Activated CD4-positive, alpha-beta T cell treated with anti-CD3 and anti-CD28 coated beads, Interleukin-10, Interleukin-2, amounts not matched to agents 100 ng/mL and 50 ng/mL, durations not matched to agents 16 hours and 8 hours (primary cell): ENCODE measurements at regions not wholly inside any gene's neighbourhood (a gene's known extent, or its start where the extent isn't known, plus 50 kb on each side); places are given as distances from the start of the nearest gene placed in this dataset.
A peak's percentile ranks its signal among the peaks of the same experiment; 100 is the strongest.
"Not testable (repeated sequence)": the region's sequence is repeated elsewhere in the genome, so short reads cannot be mapped to it uniquely, and the experiment has no call there.

Experiments used
- DNase-seq: peaks from one replicate; pipeline ENCODE4 v3.0.0-alpha.2; 2020

- no peak for DNase-seq
These were observed 75.7 kb upstream of the NANOS1 start for GRCh38 chr10:118953598-118954393.

- DNase-seq = no peak
These were observed 74.0 kb upstream of the NANOS1 start for GRCh38 chr10:118955531-118955930.

GRCh38 chr10:118955951-118956801, 73.3 kb upstream of the NANOS1 start:
- DNase-seq = no peak

GRCh38 chr10:118956802-118957442, 72.6 kb upstream of the NANOS1 start:
- no peak for DNase-seq

- DNase-seq = no peak
These were observed 72.1 kb upstream of the NANOS1 start for GRCh38 chr10:118957443-118957825.

GRCh38 chr10:118957966-118958365, 71.5 kb upstream of the NANOS1 start:
- no peak for DNase-seq

- DNase-seq = no peak
These were observed 71.0 kb upstream of the NANOS1 start for GRCh38 chr10:118958559-118958958.

GRCh38 chr10:118958984-118959925, 70.3 kb upstream of the NANOS1 start:
- peak; percentile 21 for DNase-seq

GRCh38 chr10:118960157-118961090, 69.1 kb upstream of the NANOS1 start:
- DNase-seq = no peak

GRCh38 chr10:118961436-118961835, 68.1 kb upstream of the NANOS1 start:
- no peak for DNase-seq

GRCh38 chr10:118962331-118962868, 67.1 kb upstream of the NANOS1 start:
- not testable (repeated sequence) for DNase-seq

GRCh38 chr10:118963341-118963740, 66.2 kb upstream of the NANOS1 start:
- no peak for DNase-seq

GRCh38 chr10:118963933-118964332, 65.6 kb upstream of the NANOS1 start:
- DNase-seq = no peak

GRCh38 chr10:118964476-118964875, 65.0 kb upstream of the NANOS1 start:
- not testable (repeated sequence) for DNase-seq

GRCh38 chr10:118965096-118965495, 64.4 kb upstream of the NANOS1 start:
- DNase-seq = no peak

- DNase-seq = no peak
These were observed 63.9 kb upstream of the NANOS1 start for GRCh38 chr10:118965645-118966044.

GRCh38 chr10:118966076-118966849, 63.3 kb upstream of the NANOS1 start:
- DNase-seq = no peak

GRCh38 chr10:118966850-118967125, 62.7 kb upstream of the NANOS1 start:
- no peak for DNase-seq

- DNase-seq = no peak
These were observed 62.4 kb upstream of the NANOS1 start for GRCh38 chr10:118967160-118967559.

- DNase-seq = no peak
These were observed 61.5 kb upstream of the NANOS1 start for GRCh38 chr10:118968060-118968459.
